KOPT-K1 (cell line): ENCODE measurements at regions not wholly inside any gene's neighbourhood (a gene's known extent, or its start where the extent isn't known, plus 50 kb on each side); places are given as distances from the start of the nearest gene placed in this dataset.
"Not testable (repeated sequence)": the region's sequence is repeated elsewhere in the genome, so short reads cannot be mapped to it uniquely, and the experiment has no call there.

Experiments
- H3K27ac ChIP-seq: fragments of 200-600 bp; sonication (generic); 2 replicates; pipeline ENCODE4 v1.5.1; 2016; ENCODE audit warnings: antibody characterized with exemption, mild to moderate bottlenecking, low read depth, low read length; ENCODE audit not compliant: poor library complexity, severe bottlenecking
- H3K36me3 ChIP-seq: fragments of 200-600 bp; sonication (generic); 2 replicates; pipeline ENCODE4 v1.5.1; 2017; ENCODE audit warnings: antibody characterized with exemption, mild to moderate bottlenecking, low read length, moderate library complexity; ENCODE audit not compliant: insufficient read depth
- H3K9me3 ChIP-seq: fragments of 200-600 bp; sonication (generic); 2 replicates; pipeline ENCODE4 v1.5.1; 2017; ENCODE audit warnings: antibody characterized with exemption, low read length, mild to moderate bottlenecking; ENCODE audit not compliant: insufficient read depth, poor library complexity, severe bottlenecking

GRCh38 chr5:88109818-88110217, 158.8 kb downstream of the TMEM161B start:
- Histone ChIP-seq H3K9me3 (no peaks in the 10 kb centered on the region), H3K36me3 (no peaks in the 10 kb centered on the region), H3K27ac (no peak overlapping the region)

- Histone ChIP-seq H3K27ac (no peak overlapping the region), H3K9me3 (no peaks in the 10 kb centered on the region), H3K36me3 (no peaks in the 10 kb centered on the region)
Measured at GRCh38 chr5:88108490-88109279, 160.0 kb downstream of the TMEM161B start.

- H3K36me3 ChIP-seq = no peaks in the 10 kb centered on the region
- H3K27ac ChIP-seq = no peak overlapping the region
- no peaks in the 10 kb centered on the region for H3K9me3 ChIP-seq
Measured at GRCh38 chr5:88094906-88095496, 173.6 kb downstream of the TMEM161B start.

GRCh38 chr5:88094403-88094802, 174.2 kb downstream of the TMEM161B start:
- H3K27ac ChIP-seq = no peak overlapping the region
- no peaks in the 10 kb centered on the region for H3K9me3 ChIP-seq
- no peaks in the 10 kb centered on the region for H3K36me3 ChIP-seq

- Histone ChIP-seq H3K36me3 (no peaks in the 10 kb centered on the region), H3K27ac (no peak overlapping the region), H3K9me3 (no peaks in the 10 kb centered on the region)
Measured at GRCh38 chr5:88093765-88094164, 174.9 kb downstream of the TMEM161B start.

GRCh38 chr5:88092958-88093605, 175.6 kb downstream of the TMEM161B start:
- H3K27ac ChIP-seq = no peak overlapping the region
- no peaks in the 10 kb centered on the region for H3K9me3 ChIP-seq
- H3K36me3 ChIP-seq = no peaks in the 10 kb centered on the region

GRCh38 chr5:88092358-88092757, 176.3 kb downstream of the TMEM161B start:
- H3K9me3 ChIP-seq = no peaks in the 10 kb centered on the region
- H3K27ac ChIP-seq = no peak overlapping the region
- H3K36me3 ChIP-seq = no peaks in the 10 kb centered on the region

GRCh38 chr5:88090506-88090905, 178.1 kb downstream of the TMEM161B start:
- Histone ChIP-seq H3K36me3 (no peaks in the 10 kb centered on the region), H3K27ac (no peak overlapping the region), H3K9me3 (no peaks in the 10 kb centered on the region)

- Histone ChIP-seq H3K27ac (no peak overlapping the region), H3K9me3 (no peaks in the 10 kb centered on the region)
Measured at GRCh38 chr5:88089719-88090390, 178.8 kb downstream of the TMEM161B start.

GRCh38 chr5:88085462-88085861, 183.2 kb downstream of the TMEM161B start:
- Histone ChIP-seq H3K27ac (no peak overlapping the region), H3K9me3 (no peaks in the 10 kb centered on the region), H3K36me3 (no peaks in the 10 kb centered on the region)

More at GRCh38 chr5:88089719-88090390, 178.8 kb downstream of the TMEM161B start:
- no peaks in the 10 kb centered on the region for H3K36me3 ChIP-seq

- Histone ChIP-seq H3K36me3 (no peaks in the 10 kb centered on the region), H3K27ac (no peak overlapping the region), H3K9me3 (no peaks in the 10 kb centered on the region)
Measured at GRCh38 chr5:88081877-88082276, 186.8 kb downstream of the TMEM161B start.

- no peaks in the 10 kb centered on the region for H3K36me3 ChIP-seq
- H3K27ac ChIP-seq = no peak overlapping the region
Measured at GRCh38 chr5:88063813-88064212, 204.8 kb downstream of the TMEM161B start.

GRCh38 chr5:88060194-88060593, 208.5 kb downstream of the TMEM161B start:
- Histone ChIP-seq H3K36me3 (no peaks in the 10 kb centered on the region), H3K9me3 (no peaks in the 10 kb centered on the region), H3K27ac (no peak overlapping the region)

More at GRCh38 chr5:88063813-88064212, 204.8 kb downstream of the TMEM161B start:
- no peaks in the 10 kb centered on the region for H3K9me3 ChIP-seq

- Histone ChIP-seq H3K36me3 (no peaks in the 10 kb centered on the region), H3K9me3 (no peaks in the 10 kb centered on the region), H3K27ac (no peak overlapping the region)
Measured at GRCh38 chr5:88058625-88059024, 210.0 kb downstream of the TMEM161B start.

GRCh38 chr5:88052468-88052867, 216.2 kb downstream of the TMEM161B start:
- H3K36me3 ChIP-seq, H3K27ac ChIP-seq: not testable (repeated sequence)

More at GRCh38 chr5:88052468-88052867, 216.2 kb downstream of the TMEM161B start:
- H3K9me3 ChIP-seq = not testable (repeated sequence)
